Brain microvascular endothelial cell (primary cell): ENCODE measurements at regions not wholly inside any gene's neighbourhood (a gene's known extent, or its start where the extent isn't known, plus 50 kb on each side); places are given as distances from the start of the nearest gene placed in this dataset.

Experiments
- DNase-seq: peaks from one replicate; pipeline ENCODE4 v3.0.0-alpha.2; 2020
- H3K27ac ChIP-seq: fragments of 250-450 bp; sonication (Bioruptor Pico); 2 replicates; pipeline ENCODE4 v1.5.1; 2020; ENCODE audit warnings: mild to moderate bottlenecking, moderate library complexity
- H3K27me3 ChIP-seq: fragments of 250-450 bp; sonication (Bioruptor Pico); replicated peaks from 2 replicates; pipeline ENCODE4 v1.5.1; 2020; ENCODE audit warnings: mild to moderate bottlenecking
- H3K36me3 ChIP-seq: fragments of 250-450 bp; sonication (Bioruptor Pico); replicated peaks from 2 replicates; pipeline ENCODE4 v1.5.1; 2020; ENCODE audit warnings: mild to moderate bottlenecking
- H3K4me3 ChIP-seq: 2 replicates; pipeline ENCODE4 v1.5.1; 2011; ENCODE audit warnings: low read depth, mild to moderate bottlenecking, control low read depth, low read length, moderate library complexity
- in situ Hi-C: cut with HindIII; loops from 2 replicates; pipeline ENCODE4 v1.10.0; 2017; ENCODE audit warnings: low sequenced_read_pairs, low pct_ligation_motif_present
- TF ChIP-seq, protein P1 (sequence below): IDR thresholded peaks from 2 replicates; pipeline ENCODE4 v1.5.1; 2011; ENCODE audit warnings: low read depth, mild to moderate bottlenecking, moderate library complexity, low read length, control low read depth, inconsistent platforms; ENCODE audit errors: missing control alignments

DNA sequence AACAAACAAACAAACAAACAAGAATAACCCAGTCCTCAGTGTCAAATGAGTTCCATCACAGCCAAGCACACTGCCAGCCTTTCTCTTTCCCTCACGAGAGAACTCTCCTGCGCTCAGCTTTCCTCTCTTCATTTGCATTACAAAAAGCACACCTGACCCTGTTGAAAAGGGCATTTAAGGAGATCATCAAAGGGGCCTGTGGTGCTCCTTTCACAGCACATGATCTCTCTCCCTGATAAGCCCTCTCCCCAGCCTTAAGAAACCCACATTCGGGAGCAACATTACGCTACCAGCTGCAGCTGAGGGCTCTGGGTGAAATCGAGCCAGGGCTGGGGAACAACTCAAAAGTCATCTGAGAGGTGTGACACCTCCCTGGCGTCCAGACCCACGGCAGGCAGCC, 165.6 kb upstream of the TMCC3 start:
- Histone ChIP-seq H3K27me3 (no peaks in the 10 kb centered on the region), H3K27ac (no peak overlapping the region), H3K36me3 (no peaks in the 10 kb centered on the region), H3K4me3 (no peak overlapping the region)
- in situ Hi-C loops = no loop called here
- TF ChIP-seq, protein P1, sequence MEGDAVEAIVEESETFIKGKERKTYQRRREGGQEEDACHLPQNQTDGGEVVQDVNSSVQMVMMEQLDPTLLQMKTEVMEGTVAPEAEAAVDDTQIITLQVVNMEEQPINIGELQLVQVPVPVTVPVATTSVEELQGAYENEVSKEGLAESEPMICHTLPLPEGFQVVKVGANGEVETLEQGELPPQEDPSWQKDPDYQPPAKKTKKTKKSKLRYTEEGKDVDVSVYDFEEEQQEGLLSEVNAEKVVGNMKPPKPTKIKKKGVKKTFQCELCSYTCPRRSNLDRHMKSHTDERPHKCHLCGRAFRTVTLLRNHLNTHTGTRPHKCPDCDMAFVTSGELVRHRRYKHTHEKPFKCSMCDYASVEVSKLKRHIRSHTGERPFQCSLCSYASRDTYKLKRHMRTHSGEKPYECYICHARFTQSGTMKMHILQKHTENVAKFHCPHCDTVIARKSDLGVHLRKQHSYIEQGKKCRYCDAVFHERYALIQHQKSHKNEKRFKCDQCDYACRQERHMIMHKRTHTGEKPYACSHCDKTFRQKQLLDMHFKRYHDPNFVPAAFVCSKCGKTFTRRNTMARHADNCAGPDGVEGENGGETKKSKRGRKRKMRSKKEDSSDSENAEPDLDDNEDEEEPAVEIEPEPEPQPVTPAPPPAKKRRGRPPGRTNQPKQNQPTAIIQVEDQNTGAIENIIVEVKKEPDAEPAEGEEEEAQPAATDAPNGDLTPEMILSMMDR = no peak
- DNase-seq = no peak

DNA sequence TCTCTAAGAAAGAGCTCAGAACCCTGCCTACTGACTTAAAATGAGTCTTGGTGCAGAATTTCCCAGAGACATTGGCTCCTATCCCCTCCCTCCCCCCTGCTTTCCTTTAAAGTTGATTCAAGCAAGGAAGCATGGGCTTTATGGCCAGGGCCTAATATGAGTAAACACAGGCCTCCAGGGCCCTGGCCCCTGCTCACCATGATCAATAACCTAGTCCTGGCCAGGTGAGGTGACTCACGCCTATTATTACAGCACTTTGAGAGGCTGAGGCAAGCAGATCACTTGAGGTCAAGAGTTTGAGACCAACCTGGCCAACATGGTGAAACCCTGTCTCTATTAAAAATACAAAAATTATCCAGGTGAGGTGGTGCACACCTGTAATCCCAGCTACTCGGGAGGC, 165.1 kb upstream of the TMCC3 start:
- in situ Hi-C loops = no loop called here
- no peaks in the 10 kb centered on the region for H3K27me3 ChIP-seq

DNA sequence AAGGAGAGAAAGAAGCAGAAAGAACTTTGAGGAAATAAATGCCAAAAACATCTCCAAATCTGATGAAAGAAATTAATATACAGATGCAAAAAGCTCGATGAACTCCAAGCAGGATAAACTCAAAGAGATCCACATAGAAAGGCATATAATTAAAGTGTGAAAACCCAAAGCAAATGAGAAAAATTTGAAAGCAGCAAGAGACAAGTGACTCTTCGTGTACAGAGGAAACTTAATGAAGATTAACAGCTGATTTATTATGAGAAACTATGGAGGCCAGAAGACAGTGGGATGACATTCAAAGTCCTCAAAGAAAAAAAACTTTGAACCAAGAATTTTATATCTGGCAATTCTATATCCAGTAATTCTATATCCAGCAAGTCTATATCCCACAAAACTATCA, 163.0 kb upstream of the TMCC3 start:
- no peak overlapping the region for H3K27ac ChIP-seq
- no peaks in the 10 kb centered on the region for H3K36me3 ChIP-seq
- no peak for DNase-seq
- in situ Hi-C loops = no loop called here
- H3K27me3 ChIP-seq = no peaks in the 10 kb centered on the region
- TF ChIP-seq, protein P1 = no peak
- H3K4me3 ChIP-seq = no peak overlapping the region

More for the DNA sequence above, 165.1 kb upstream of the TMCC3 start:
- H3K4me3 ChIP-seq = no peak overlapping the region
- H3K36me3 ChIP-seq = no peaks in the 10 kb centered on the region
- H3K27ac ChIP-seq = no peak overlapping the region
- TF ChIP-seq, protein P1 = no peak
- DNase-seq = no peak

DNA sequence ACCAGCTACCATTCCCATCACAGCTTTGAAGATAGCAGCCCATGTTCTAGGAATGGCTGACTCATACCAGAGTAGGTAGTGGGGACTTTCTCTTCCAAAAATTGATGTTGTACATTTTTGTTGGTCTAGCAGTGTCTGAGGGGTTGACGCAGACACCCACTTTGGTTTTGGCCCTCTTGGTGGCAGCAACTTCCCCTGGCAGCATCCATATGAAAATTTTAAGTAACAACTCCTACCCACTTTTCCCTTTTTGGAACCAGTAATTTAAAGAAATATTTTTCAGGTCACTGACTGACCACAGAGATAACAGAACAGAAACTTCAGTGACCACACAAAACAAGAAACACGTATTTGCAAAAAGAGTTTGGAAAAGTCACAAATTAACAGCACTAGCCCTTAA, 162.0 kb upstream of the TMCC3 start:
- TF ChIP-seq, protein P1 = no peak
- H3K27me3 ChIP-seq = no peaks in the 10 kb centered on the region
- in situ Hi-C loops = no loop called here

DNA sequence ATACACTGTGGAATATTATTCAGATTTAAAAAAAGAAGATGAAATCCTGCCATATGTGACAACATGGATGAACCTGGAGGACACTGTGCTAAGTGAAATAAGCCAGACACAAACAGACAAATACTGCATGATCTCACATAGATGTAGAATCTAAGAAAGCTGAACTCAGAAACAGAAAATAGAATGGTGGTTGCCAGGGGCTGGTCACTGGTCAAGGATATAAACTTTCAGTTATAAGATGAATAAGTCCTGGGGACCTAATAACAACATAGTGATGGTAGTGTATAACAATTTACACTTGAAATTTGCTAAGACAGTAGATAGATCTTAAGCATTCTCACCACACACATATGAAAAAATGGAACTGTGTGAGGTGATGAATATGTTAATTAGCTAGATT, 161.3 kb upstream of the TMCC3 start:
- no peak for DNase-seq
- H3K27ac ChIP-seq = no peak overlapping the region
- H3K36me3 ChIP-seq = no peaks in the 10 kb centered on the region
- in situ Hi-C loops = no loop called here
- TF ChIP-seq, protein P1 = no peak
- H3K27me3 ChIP-seq = no peaks in the 10 kb centered on the region
- H3K4me3 ChIP-seq = no peak overlapping the region

More for the DNA sequence above, 162.0 kb upstream of the TMCC3 start:
- DNase-seq = no peak
- H3K36me3 ChIP-seq = no peaks in the 10 kb centered on the region
- H3K27ac ChIP-seq = no peak overlapping the region
- H3K4me3 ChIP-seq = no peak overlapping the region

DNA sequence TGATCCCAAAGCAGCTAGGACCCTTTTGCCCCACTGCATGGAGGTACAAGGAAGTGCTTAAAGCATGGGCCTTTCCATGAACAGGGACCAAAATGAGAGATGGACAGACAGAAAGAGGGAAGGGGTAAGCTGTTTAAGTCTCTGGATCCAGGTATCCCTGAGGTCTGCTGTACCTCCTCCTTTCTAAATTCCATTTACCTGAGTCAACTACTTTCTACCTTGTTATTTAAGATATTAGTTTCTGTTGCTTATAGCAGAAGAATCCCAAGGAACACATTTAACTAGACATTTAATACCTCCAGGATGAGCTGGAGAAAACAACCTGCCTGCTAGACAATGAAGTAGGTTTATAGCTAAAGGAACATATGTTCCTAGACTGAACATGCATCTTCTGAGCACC, 157.6 kb upstream of the TMCC3 start:
- no peak overlapping the region for H3K4me3 ChIP-seq
- no peak for DNase-seq
- in situ Hi-C loops = no loop called here
- TF ChIP-seq, protein P1 = no peak
- no peak overlapping the region for H3K27ac ChIP-seq
- no peaks in the 10 kb centered on the region for H3K27me3 ChIP-seq
- H3K36me3 ChIP-seq = no peaks in the 10 kb centered on the region
